ENCODE measurements at regions not wholly inside any gene's neighbourhood (a gene's known extent, or its start where the extent isn't known, plus 50 kb on each side); places are given as distances from the start of the nearest gene placed in this dataset.

DNA sequence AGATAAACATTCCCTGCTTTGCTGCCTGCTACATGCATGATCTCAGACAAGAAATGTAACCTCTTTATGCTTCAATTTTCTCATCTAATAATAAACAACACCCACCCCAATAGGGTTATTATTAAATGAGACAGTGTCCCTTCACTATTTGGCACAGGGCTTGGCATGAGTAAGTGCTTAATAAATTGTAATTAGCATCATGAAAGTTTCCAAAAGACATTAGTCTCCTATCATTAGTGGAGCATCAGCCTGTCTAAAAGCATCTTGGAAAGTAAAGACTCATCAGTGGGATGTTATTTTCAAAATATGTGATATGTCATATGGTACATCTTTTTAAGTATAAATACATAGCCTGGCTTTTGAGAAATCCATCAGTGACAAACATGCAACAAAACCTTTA lies 275.0 kb downstream of the ZEB2 start:
- TF ChIP-seq, protein P1, sequence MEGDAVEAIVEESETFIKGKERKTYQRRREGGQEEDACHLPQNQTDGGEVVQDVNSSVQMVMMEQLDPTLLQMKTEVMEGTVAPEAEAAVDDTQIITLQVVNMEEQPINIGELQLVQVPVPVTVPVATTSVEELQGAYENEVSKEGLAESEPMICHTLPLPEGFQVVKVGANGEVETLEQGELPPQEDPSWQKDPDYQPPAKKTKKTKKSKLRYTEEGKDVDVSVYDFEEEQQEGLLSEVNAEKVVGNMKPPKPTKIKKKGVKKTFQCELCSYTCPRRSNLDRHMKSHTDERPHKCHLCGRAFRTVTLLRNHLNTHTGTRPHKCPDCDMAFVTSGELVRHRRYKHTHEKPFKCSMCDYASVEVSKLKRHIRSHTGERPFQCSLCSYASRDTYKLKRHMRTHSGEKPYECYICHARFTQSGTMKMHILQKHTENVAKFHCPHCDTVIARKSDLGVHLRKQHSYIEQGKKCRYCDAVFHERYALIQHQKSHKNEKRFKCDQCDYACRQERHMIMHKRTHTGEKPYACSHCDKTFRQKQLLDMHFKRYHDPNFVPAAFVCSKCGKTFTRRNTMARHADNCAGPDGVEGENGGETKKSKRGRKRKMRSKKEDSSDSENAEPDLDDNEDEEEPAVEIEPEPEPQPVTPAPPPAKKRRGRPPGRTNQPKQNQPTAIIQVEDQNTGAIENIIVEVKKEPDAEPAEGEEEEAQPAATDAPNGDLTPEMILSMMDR (IDR thresholded peaks at IDR 0.05; ENCODE audit: low read depth, low read length, missing input control) = no peak
- no peak for TF ChIP-seq RAD21 (IDR thresholded peaks at IDR 0.05)
- TF ChIP-seq, protein P2, sequence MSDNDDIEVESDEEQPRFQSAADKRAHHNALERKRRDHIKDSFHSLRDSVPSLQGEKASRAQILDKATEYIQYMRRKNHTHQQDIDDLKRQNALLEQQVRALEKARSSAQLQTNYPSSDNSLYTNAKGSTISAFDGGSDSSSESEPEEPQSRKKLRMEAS (IDR thresholded peaks at IDR 0.05) = no peak
- no peak for TF ChIP-seq JUND (IDR thresholded peaks at IDR 0.05)
- TF ChIP-seq, protein P3, sequence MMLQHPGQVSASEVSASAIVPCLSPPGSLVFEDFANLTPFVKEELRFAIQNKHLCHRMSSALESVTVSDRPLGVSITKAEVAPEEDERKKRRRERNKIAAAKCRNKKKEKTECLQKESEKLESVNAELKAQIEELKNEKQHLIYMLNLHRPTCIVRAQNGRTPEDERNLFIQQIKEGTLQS (IDR thresholded peaks at IDR 0.05) = no peak
- no peak for TF ChIP-seq SP1 (IDR thresholded peaks at IDR 0.05)
- no peak for TF ChIP-seq EGR1 (IDR thresholded peaks at IDR 0.05; ENCODE audit: low read depth in 2 of 2)
- no peak for TF ChIP-seq NR2F2 (IDR thresholded peaks at IDR 0.05)
- TF ChIP-seq HNF4G (IDR thresholded peaks at IDR 0.05) = no peak
- TF ChIP-seq YY1 (IDR thresholded peaks at IDR 0.05) = no peak
- TF ChIP-seq, protein P4, sequence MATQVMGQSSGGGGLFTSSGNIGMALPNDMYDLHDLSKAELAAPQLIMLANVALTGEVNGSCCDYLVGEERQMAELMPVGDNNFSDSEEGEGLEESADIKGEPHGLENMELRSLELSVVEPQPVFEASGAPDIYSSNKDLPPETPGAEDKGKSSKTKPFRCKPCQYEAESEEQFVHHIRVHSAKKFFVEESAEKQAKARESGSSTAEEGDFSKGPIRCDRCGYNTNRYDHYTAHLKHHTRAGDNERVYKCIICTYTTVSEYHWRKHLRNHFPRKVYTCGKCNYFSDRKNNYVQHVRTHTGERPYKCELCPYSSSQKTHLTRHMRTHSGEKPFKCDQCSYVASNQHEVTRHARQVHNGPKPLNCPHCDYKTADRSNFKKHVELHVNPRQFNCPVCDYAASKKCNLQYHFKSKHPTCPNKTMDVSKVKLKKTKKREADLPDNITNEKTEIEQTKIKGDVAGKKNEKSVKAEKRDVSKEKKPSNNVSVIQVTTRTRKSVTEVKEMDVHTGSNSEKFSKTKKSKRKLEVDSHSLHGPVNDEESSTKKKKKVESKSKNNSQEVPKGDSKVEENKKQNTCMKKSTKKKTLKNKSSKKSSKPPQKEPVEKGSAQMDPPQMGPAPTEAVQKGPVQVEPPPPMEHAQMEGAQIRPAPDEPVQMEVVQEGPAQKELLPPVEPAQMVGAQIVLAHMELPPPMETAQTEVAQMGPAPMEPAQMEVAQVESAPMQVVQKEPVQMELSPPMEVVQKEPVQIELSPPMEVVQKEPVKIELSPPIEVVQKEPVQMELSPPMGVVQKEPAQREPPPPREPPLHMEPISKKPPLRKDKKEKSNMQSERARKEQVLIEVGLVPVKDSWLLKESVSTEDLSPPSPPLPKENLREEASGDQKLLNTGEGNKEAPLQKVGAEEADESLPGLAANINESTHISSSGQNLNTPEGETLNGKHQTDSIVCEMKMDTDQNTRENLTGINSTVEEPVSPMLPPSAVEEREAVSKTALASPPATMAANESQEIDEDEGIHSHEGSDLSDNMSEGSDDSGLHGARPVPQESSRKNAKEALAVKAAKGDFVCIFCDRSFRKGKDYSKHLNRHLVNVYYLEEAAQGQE (IDR thresholded peaks at IDR 0.05) = no peak
